ENCODE measurements at regions not wholly inside any gene's neighbourhood (a gene's known extent, or its start where the extent isn't known, plus 50 kb on each side); places are given as distances from the start of the nearest gene placed in this dataset.
A peak's percentile ranks its signal among the peaks of the same experiment; 100 is the strongest.

DNA sequence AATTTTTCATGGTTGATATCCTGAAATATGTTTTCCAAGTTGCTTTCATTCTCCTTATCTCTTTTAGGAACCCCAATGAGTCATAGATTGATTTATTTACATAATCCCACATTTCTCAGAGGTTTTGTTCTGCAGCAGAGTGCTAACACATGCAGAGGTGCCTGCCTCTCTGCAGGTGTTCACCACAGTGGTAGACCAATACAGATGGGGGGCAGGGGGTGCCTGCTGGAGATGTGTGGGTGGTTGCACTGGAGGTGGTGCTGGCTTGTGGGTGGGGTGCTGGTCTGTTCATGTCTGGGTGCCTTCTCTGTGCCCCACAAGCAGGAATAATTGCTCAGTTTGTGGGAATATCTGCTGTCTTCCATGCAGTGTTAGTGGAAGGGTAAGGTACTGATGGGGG, 131.1 kb downstream of the JRKL start:
- H3K14ac ChIP-seq (ENCODE audit: insufficient read depth, low read length): no peak overlapping the region
- H3K79me2 ChIP-seq (ENCODE audit: insufficient read depth, low read length): no peaks in the 10 kb centered on the region
- H3K27me3 Mint-ChIP-seq (ENCODE audit: low read depth): no peaks in the 10 kb centered on the region
- TF ChIP-seq, protein P1, sequence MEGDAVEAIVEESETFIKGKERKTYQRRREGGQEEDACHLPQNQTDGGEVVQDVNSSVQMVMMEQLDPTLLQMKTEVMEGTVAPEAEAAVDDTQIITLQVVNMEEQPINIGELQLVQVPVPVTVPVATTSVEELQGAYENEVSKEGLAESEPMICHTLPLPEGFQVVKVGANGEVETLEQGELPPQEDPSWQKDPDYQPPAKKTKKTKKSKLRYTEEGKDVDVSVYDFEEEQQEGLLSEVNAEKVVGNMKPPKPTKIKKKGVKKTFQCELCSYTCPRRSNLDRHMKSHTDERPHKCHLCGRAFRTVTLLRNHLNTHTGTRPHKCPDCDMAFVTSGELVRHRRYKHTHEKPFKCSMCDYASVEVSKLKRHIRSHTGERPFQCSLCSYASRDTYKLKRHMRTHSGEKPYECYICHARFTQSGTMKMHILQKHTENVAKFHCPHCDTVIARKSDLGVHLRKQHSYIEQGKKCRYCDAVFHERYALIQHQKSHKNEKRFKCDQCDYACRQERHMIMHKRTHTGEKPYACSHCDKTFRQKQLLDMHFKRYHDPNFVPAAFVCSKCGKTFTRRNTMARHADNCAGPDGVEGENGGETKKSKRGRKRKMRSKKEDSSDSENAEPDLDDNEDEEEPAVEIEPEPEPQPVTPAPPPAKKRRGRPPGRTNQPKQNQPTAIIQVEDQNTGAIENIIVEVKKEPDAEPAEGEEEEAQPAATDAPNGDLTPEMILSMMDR (conservative IDR thresholded peaks at IDR 0.05): no peak
- H3K27me3 ChIP-seq (ENCODE audit: insufficient read depth, low read length): no peaks in the 10 kb centered on the region
- no peak overlapping the region for H3K18ac ChIP-seq (ENCODE audit: insufficient read length, low read depth, low read length)
- H3K36me3 Mint-ChIP-seq (ENCODE audit: insufficient read depth in 1 of 3, low read depth in 3 of 3): peaks cover 1 to 7% (median 6%) of the 10 kb centered on the region in 3 experiments; a peak in 4 of 7 replicates
- H3K27ac ChIP-seq (ENCODE audit: insufficient read length, low read depth, low read length): no peak overlapping the region
- H3T11ph ChIP-seq (ENCODE audit: low read length): no peak overlapping the region
- no peak overlapping the region for H3K4ac ChIP-seq (ENCODE audit: low read depth, low read length)
- peak overlapping the region in 1 of 3 experiments; percentile 74; a peak in 2 of 7 replicates for H3K27ac Mint-ChIP-seq
- no peak overlapping the region for H4K91ac ChIP-seq (ENCODE audit: insufficient read length, low read depth, low read length)
- DNase-seq: no peak
- no peak overlapping the region for H3K9ac ChIP-seq (ENCODE audit: extremely low read depth, insufficient read length, low read length)
- H2AFZ ChIP-seq (ENCODE audit: low read length): no peak overlapping the region
- H2BK120ac ChIP-seq (ENCODE audit: low read depth, low read length, poor library complexity, severe bottlenecking): no peak overlapping the region
- H3K4me2 ChIP-seq (ENCODE audit: insufficient read depth, insufficient read length, low read length): no peak overlapping the region
- no peaks in the 10 kb centered on the region for H3K4me1 ChIP-seq (ENCODE audit: insufficient read depth, low read length)
- H3K9me3 Mint-ChIP-seq: peaks cover 0 to 15% of the 10 kb centered on the region in 2 experiments; a peak in 3 of 5 replicates
- no peak overlapping the region for H2AK5ac ChIP-seq (ENCODE audit: insufficient read length, low read length)
- no peak overlapping the region for H2BK20ac ChIP-seq (ENCODE audit: low read depth, low read length, poor library complexity, severe bottlenecking)
- H2BK12ac ChIP-seq (ENCODE audit: insufficient read length, low read depth, low read length): no peak overlapping the region
- no peak overlapping the region for H3K23ac ChIP-seq (ENCODE audit: insufficient read length, low read depth, low read length)
- no peak overlapping the region for H4K5ac ChIP-seq (ENCODE audit: insufficient read length, low read depth, low read length)
- H3K4me3 Mint-ChIP-seq: no peak overlapping the region
- H4K8ac ChIP-seq (replicated peaks; ENCODE audit: insufficient read length, low read depth, low read length): no peak overlapping the region
- H2BK15ac ChIP-seq (ENCODE audit: low read depth, low read length): no peak overlapping the region
- no peak overlapping the region for H2BK5ac ChIP-seq (ENCODE audit: insufficient read length, low read length)
- H3K4me1 Mint-ChIP-seq: peaks cover 0 to 7% of the 10 kb centered on the region in 2 experiments; a peak in 2 of 4 replicates
- H3K56ac ChIP-seq (ENCODE audit: insufficient read length, low read depth, low read length): no peak overlapping the region
- no peaks in the 10 kb centered on the region for H4K20me1 ChIP-seq (ENCODE audit: control insufficient read depth, insufficient read depth, insufficient read length)
- no peaks in the 10 kb centered on the region for H3K9me3 ChIP-seq (ENCODE audit: control insufficient read depth, low read depth, low read length)
- H3K79me1 ChIP-seq (ENCODE audit: insufficient read depth, low read depth, low read length, poor library complexity, severe bottlenecking): no peaks in the 10 kb centered on the region
- no peaks in the 10 kb centered on the region for H3K23me2 ChIP-seq (ENCODE audit: insufficient read length, low read depth, low read length, poor library complexity, severe bottlenecking)
